GM12864 (cell line): ENCODE measurements at regions not wholly inside any gene's neighbourhood (a gene's known extent, or its start where the extent isn't known, plus 50 kb on each side); places are given as distances from the start of the nearest gene placed in this dataset.
A peak's percentile ranks its signal among the peaks of the same experiment; 100 is the strongest.

Experiments used
- DNase-seq: peaks from one replicate; pipeline ENCODE4 v3.0.0-alpha.2; 2011; ENCODE audit warnings: low read depth
- H3K4me3 ChIP-seq: 2 replicates; pipeline ENCODE4 v1.5.1; 2011; ENCODE audit warnings: mild to moderate bottlenecking, low read depth, low read length, control low read depth
- TF ChIP-seq, protein P1 (sequence below): IDR thresholded peaks from 2 replicates; pipeline ENCODE4 v1.5.1; 2011; ENCODE audit warnings: low read depth, mild to moderate bottlenecking, moderate library complexity, low read length, control low read depth, inconsistent platforms; ENCODE audit errors: missing control alignments

DNA sequence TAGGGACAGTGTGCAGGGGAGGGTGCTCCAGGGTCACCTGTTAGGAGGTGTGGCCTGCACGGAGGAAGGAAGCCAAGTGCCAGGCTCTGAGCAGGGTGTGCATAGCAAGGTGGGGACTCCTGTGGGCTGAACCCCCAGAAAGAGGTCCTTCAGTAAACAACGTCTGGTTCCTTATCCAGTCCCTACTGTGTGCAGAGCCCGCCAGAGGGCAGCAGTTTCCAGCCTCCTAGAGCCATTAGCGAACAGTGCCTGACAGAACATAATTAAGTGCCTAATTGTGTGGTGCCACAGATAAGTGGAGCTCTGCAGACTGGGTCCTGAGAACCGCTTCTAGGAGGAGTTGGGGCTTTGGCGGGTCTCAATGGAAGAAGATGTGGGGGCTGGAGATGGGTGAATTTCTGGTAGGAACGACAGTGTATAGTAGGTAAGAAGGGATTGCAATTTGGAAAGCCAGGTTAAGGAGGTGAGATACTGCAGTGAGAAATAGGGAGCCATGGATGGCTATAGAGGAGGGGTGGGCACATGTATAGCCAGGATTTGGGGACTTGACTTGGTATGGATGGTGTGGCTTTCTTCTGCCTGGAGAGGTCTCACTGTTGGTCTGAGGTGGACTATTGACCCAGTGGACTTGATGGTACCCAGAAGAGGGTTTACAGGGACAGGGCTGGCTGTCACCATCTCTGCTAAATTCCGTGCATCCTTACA lies 323.1 kb downstream of the ZNF536 start:
- TF ChIP-seq, protein P1, sequence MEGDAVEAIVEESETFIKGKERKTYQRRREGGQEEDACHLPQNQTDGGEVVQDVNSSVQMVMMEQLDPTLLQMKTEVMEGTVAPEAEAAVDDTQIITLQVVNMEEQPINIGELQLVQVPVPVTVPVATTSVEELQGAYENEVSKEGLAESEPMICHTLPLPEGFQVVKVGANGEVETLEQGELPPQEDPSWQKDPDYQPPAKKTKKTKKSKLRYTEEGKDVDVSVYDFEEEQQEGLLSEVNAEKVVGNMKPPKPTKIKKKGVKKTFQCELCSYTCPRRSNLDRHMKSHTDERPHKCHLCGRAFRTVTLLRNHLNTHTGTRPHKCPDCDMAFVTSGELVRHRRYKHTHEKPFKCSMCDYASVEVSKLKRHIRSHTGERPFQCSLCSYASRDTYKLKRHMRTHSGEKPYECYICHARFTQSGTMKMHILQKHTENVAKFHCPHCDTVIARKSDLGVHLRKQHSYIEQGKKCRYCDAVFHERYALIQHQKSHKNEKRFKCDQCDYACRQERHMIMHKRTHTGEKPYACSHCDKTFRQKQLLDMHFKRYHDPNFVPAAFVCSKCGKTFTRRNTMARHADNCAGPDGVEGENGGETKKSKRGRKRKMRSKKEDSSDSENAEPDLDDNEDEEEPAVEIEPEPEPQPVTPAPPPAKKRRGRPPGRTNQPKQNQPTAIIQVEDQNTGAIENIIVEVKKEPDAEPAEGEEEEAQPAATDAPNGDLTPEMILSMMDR: peak; percentile 34
- DNase-seq: no peak
- no peak overlapping the region for H3K4me3 ChIP-seq

DNA sequence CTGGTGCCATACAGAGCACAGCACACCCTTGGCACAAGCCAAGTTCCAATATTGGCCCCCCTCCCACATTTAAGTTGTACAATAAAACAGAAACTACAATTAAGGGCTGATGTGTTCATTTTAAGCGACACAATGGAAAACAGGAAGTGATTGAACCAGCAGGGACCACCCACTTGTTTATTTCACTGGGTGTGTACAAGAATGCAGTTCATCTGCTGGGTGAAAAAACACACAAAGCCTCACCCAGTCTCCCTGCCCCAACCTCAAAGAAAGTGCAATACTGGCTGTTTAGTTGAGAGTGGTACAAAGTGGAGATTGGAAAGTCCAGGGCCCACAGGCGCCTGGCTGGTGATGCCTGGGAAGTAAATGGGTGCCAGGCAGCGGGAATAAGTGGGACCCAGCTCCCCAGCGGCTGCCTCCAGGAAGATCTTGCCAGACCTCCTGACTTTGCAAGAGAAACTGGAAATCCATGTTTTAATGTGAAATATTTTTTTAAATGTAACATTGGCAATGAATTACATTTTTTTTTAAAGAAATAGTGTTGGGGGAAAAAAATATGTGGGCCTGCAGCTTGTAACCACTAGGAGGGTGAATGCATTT lies 322.1 kb downstream of the ZNF536 start:
- no peak overlapping the region for H3K4me3 ChIP-seq
- no peak for DNase-seq
- TF ChIP-seq, protein P1: no peak

DNA sequence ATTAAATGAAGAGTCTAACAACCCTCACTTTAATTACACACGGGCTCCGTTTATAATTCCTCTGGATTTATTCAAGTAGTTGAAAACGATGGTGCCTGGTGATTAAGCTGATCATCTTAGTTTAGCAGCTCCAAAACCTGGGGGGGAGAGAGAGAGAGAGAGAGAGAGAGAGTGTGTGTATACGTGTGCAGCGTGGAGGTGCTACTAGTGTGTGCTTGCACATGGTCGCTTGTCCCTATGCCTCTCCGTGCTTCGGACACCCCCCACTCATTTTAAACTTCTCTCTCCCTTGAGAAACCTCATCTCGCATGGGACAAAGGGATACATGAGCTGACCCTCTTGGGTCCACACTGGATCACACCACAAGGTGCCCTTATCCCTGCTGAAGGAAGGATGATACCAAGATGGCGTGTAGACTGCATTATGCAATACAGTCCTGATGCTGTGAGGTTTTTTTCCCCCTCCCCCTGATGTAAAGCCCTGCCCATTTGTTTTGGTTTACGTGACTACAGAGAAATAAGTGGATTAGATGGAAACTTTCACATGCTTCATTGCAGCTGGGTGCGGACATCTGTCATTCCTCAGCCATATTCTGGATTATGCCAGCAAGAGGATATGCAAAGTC lies 320.8 kb downstream of the ZNF536 start:
- no peak overlapping the region for H3K4me3 ChIP-seq
- no peak for DNase-seq
- TF ChIP-seq, protein P1: no peak

DNA sequence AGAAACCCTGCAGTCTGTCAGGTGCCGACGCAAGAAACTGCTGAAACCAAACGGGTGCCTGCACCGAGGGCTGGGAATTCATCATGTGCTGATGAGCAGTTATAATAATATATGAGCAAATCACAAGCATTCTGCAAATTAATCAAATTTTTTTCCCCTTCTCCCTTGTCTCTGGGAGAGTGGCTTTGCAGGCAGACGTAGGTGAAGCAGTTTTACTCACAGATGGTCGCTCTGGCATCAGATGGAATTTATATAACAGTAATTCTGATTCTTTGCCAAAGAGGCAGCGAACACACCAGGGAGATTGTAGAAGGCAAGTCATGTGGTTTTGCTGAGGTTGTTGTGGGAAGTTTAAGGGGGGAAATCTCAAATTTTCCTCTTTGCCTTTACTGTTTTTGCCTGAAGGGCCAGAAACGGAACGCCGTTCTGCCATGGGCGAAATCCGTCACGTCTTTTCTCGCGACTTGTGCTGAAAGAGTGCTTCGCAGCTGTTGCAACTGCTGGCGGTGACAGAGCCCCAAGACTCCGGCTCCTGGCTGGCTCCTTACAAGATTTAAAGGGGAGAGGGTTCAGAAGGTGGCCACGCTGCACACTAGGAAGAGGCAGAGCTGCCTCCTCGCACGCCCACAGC lies 320.1 kb downstream of the ZNF536 start:
- TF ChIP-seq, protein P1: no peak
- H3K4me3 ChIP-seq: no peak overlapping the region
- no peak for DNase-seq

DNA sequence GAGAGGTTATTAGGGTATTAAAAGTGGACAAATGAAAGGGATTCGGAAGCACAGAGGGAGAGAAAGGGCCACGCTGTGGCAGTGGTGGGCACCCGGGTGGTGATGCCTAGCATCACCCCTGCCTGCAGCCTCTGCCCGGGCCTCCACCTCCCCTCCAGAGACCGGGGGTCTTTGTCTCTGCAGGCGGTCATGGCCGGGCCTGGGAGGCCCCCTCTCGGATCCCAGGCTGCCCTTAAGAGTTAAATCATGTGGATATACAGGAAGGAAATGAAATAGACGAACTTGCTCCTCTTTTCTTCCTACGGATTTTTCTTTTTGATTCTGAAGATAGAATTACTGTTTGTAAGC lies 319.6 kb downstream of the ZNF536 start:
- TF ChIP-seq, protein P1: no peak
- H3K4me3 ChIP-seq: no peak overlapping the region
- DNase-seq: no peak

DNA sequence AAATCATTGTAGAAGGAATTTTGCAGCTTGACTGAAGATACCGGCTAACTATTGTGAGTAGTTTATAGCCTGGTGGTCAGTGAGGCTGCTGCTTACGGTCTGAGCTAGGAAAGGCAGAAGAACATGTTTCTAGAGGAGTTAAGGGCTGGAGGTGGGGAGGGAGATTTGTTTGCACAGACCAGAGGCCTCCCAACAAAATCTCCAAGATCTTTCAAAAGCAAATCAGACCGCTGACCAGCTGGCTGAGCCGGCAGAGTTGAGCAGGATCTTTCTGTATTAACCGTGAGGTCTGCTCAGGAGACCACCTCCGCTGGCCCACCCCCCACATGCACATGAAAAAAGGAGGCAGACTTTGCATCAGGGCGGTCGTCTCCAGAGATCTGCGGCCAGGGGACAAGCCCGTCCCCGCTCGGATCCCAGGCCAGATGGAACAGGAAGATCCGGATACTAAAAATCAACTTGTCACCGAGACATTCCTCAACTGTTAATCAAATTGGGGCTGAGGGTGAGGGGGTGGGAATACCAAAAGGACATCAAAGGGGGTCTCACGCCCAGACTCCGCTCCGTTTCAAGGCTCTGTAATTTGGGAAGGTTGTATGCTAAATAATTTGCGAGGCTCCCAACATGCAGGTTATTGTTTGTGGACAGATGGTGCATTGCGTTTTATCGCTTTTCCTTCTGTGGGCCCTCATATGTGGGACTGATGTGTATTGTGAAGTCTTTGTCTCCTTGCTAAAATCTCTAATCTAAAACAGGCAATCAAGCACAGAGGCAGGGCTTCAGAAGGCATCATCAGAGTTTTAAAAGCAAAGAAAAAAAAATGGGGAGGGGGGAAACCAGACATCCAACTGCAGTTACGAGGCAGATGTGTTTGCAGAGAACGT lies 319.0 kb downstream of the ZNF536 start:
- DNase-seq: no peak
- no peak overlapping the region for H3K4me3 ChIP-seq
- TF ChIP-seq, protein P1: no peak
